ENCODE measurements at regions not wholly inside any gene's neighbourhood (a gene's known extent, or its start where the extent isn't known, plus 50 kb on each side); places are given as distances from the start of the nearest gene placed in this dataset.

- DNase-seq (ENCODE audit: low read depth) = no peak
- TF ChIP-seq CTCF (conservative IDR thresholded peaks at IDR 0.05; ENCODE audit: control insufficient read depth, insufficient read depth, low read depth, low read length) = no peak
- H3K4me3 ChIP-seq (ENCODE audit: control insufficient read depth, low read depth, low read length) = no peak overlapping the region
Measured at GRCh38 chr12:61452076-61452475, 808.1 kb upstream of the USP15 start.

DNA sequence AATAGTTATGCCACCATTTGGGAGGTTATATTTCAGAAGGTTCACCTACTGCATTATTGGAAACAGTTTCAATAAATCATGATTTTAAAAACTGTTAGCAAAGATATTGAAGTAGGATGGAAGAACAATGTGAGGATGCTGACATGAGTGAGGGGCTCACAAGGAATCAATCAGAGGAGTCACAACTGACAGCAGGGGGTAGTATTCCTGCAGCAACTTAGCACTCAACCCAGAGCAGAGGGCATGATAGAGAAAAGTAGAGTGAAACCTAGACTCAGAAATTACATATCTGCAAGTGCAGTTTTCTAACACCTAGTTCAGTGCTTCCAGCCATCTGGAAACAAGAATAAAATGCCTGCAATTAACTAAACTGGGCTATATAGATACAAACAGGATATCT is 772.5 kb upstream of the USP15 start:
- no peak for TF ChIP-seq CTCF (conservative IDR thresholded peaks at IDR 0.05; ENCODE audit: control insufficient read depth, insufficient read depth, low read depth, low read length)
- no peak overlapping the region for H3K4me3 ChIP-seq (ENCODE audit: control insufficient read depth, low read depth, low read length)
- DNase-seq (ENCODE audit: low read depth) = no peak

- no peak for TF ChIP-seq CTCF (conservative IDR thresholded peaks at IDR 0.05; ENCODE audit: control insufficient read depth, insufficient read depth, low read depth, low read length)
- peak; percentile 0 for DNase-seq (ENCODE audit: low read depth)
- no peak overlapping the region for H3K4me3 ChIP-seq (ENCODE audit: control insufficient read depth, low read depth, low read length)
Measured at GRCh38 chr12:61490526-61491498, 769.4 kb upstream of the USP15 start.

DNA sequence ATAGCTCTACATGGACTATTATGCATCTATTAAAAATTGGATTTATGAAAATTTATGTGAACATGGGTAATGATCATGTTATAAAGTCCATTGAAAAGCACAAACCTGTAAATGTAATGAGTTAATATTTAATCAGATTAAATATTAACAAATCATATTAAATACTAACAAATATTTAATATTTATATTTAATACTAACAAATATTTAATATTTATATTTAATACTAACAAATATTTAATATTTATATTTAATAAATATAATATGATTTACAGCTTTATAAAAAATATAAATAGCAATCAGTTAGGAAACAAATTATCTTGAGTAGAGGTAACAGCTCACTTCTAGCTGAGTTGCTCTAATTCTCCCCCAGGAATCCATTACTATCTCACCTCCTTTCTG is 758.0 kb upstream of the USP15 start:
- DNase-seq (ENCODE audit: low read depth) = no peak
- TF ChIP-seq CTCF (conservative IDR thresholded peaks at IDR 0.05; ENCODE audit: control insufficient read depth, insufficient read depth, low read depth, low read length) = no peak
- H3K4me3 ChIP-seq (ENCODE audit: control insufficient read depth, low read depth, low read length) = no peak overlapping the region

- no peak for TF ChIP-seq CTCF (conservative IDR thresholded peaks at IDR 0.05; ENCODE audit: control insufficient read depth, insufficient read depth, low read depth, low read length)
Measured at GRCh38 chr12:61504396-61505080, 755.7 kb upstream of the USP15 start.

GRCh38 chr12:61513499-61513898 is 746.7 kb upstream of the USP15 start:
- DNase-seq (ENCODE audit: low read depth) = no peak
- no peak overlapping the region for H3K4me3 ChIP-seq (ENCODE audit: control insufficient read depth, low read depth, low read length)
- TF ChIP-seq CTCF (conservative IDR thresholded peaks at IDR 0.05; ENCODE audit: control insufficient read depth, insufficient read depth, low read depth, low read length) = no peak

More at GRCh38 chr12:61504396-61505080, 755.7 kb upstream of the USP15 start:
- H3K4me3 ChIP-seq (ENCODE audit: control insufficient read depth, low read depth, low read length) = no peak overlapping the region
- DNase-seq (ENCODE audit: low read depth) = no peak

Data from fibroblast of mammary gland (primary cell).